Erythroblast (primary cell): ENCODE measurements at regions not wholly inside any gene's neighbourhood (a gene's known extent, or its start where the extent isn't known, plus 50 kb on each side); places are given as distances from the start of the nearest gene placed in this dataset.
"Not testable (repeated sequence)": the region's sequence is repeated elsewhere in the genome, so short reads cannot be mapped to it uniquely, and the experiment has no call there.

Experiments
- DNase-seq, 2 experiments: peaks; one replicate each; lab custom pipeline; 2025; lab: John Stamatoyannopoulos, UW
- GATA1 ChIP-seq: IDR thresholded peaks from 2 replicates; pipeline ENCODE4 v1.6.1; 2011; ENCODE audit warnings: low read depth, mild to moderate bottlenecking, control low read depth, low read length, moderate library complexity
- POLR2A ChIP-seq: IDR thresholded peaks from 2 replicates; pipeline ENCODE4 v1.6.1; 2011; ENCODE audit warnings: mild to moderate bottlenecking, low read length

GRCh38 chr17:36682773-36683172 lies 81.4 kb downstream of the MRM1 start:
- DNase-seq = no peak

GRCh38 chr17:36683387-36683786 lies 82.0 kb downstream of the MRM1 start:
- DNase-seq = no peak

More at GRCh38 chr17:36682773-36683172, 81.4 kb downstream of the MRM1 start:
- TF ChIP-seq POLR2A (no peak), GATA1 (no peak)

GRCh38 chr17:36684134-36684533 lies 82.8 kb downstream of the MRM1 start:
- DNase-seq = no peak
- TF ChIP-seq GATA1 (no peak), POLR2A (no peak)

More at GRCh38 chr17:36683387-36683786, 82.0 kb downstream of the MRM1 start:
- TF ChIP-seq POLR2A (no peak), GATA1 (no peak)

GRCh38 chr17:36686123-36686669 lies 84.8 kb downstream of the MRM1 start:
- DNase-seq = no peak
- TF ChIP-seq POLR2A (no peak), GATA1 (no peak)

GRCh38 chr17:36687736-36688135 lies 86.4 kb downstream of the MRM1 start:
- DNase-seq = no peak
- TF ChIP-seq POLR2A (no peak), GATA1 (no peak)

- no peak for TF ChIP-seq GATA1
- TF ChIP-seq POLR2A = no peak
- DNase-seq = no peak
Measured at GRCh38 chr17:36689089-36689667, 87.8 kb downstream of the MRM1 start.

- no peak for TF ChIP-seq GATA1
- TF ChIP-seq POLR2A = no peak
- no peak for DNase-seq
Measured at GRCh38 chr17:36690190-36690589, 88.8 kb downstream of the MRM1 start.

GRCh38 chr17:36691606-36692005 lies 90.2 kb downstream of the MRM1 start:
- no peak for DNase-seq

GRCh38 chr17:36695082-36695481 lies 93.7 kb downstream of the MRM1 start:
- TF ChIP-seq GATA1 (no peak), POLR2A (no peak)
- DNase-seq = no peak

More at GRCh38 chr17:36691606-36692005, 90.2 kb downstream of the MRM1 start:
- TF ChIP-seq POLR2A (no peak), GATA1 (no peak)

GRCh38 chr17:36695710-36696109 lies 94.3 kb downstream of the MRM1 start:
- not testable (repeated sequence) for DNase-seq

- TF ChIP-seq GATA1 = no peak
- TF ChIP-seq POLR2A = no peak
- DNase-seq = no peak
Measured at GRCh38 chr17:36696805-36697204, 95.4 kb downstream of the MRM1 start.

- TF ChIP-seq POLR2A (no peak), GATA1 (no peak)
- DNase-seq = peak; percentile 18 to 30
Measured at GRCh38 chr17:36697903-36698530, 96.6 kb downstream of the MRM1 start.

GRCh38 chr17:36701429-36702099 lies 100.2 kb downstream of the MRM1 start:
- TF ChIP-seq POLR2A = no peak
- no peak for TF ChIP-seq GATA1
- no peak for DNase-seq

GRCh38 chr17:36702636-36703035 lies 101.3 kb downstream of the MRM1 start:
- TF ChIP-seq GATA1 (no peak), POLR2A (no peak)
- peak; percentile 56 to 89 for DNase-seq

GRCh38 chr17:36703860-36704266 lies 102.5 kb downstream of the MRM1 start:
- TF ChIP-seq GATA1 (no peak), POLR2A (no peak)
- peak; percentile 78 to 81 for DNase-seq
